CD14-positive monocyte (primary cell): ENCODE measurements at regions not wholly inside any gene's neighbourhood (a gene's known extent, or its start where the extent isn't known, plus 50 kb on each side); places are given as distances from the start of the nearest gene placed in this dataset.

ENCODE experiments used
- DNase-seq, 3 donors: peaks; one replicate each; pipeline ENCODE4 v3.0.0-alpha.2; 2011 to 2022
- H2AFZ ChIP-seq: 2 replicates; pipeline ENCODE4 v1.6.0; 2012; ENCODE audit warnings: mild to moderate bottlenecking, low read depth, low read length, inconsistent platforms; ENCODE audit not compliant: insufficient read depth, poor library complexity, severe bottlenecking
- H3K27ac ChIP-seq, 2 donors: 1 replicate in 1 of 2; 2 replicates in 1 of 2; pipeline ENCODE4 v1.5.1; 2012 to 2013; ENCODE audit warnings: low read length in 2 of 2, control low read depth in 1 of 2, inconsistent platforms in 1 of 2, low read depth in 1 of 2, mild to moderate bottlenecking in 1 of 2
- H3K27me3 ChIP-seq, 2 donors: one replicate each; pipeline versions ENCODE4 v1.6.0 to v1.6.1; 2011 to 2013; ENCODE audit warnings: low read length in 2 of 2; ENCODE audit not compliant: control insufficient read depth in 2 of 2, insufficient read depth in 2 of 2
- H3K36me3 ChIP-seq, 2 donors: replicated peaks in 1 of 2; 1 replicate in 1 of 2; 2 replicates in 1 of 2; pipeline versions ENCODE4 v1.5.1 to v1.6.1; 2012 to 2013; ENCODE audit warnings: low read length in 2 of 2, control low read depth in 1 of 2, inconsistent platforms in 1 of 2, mild to moderate bottlenecking in 1 of 2; ENCODE audit not compliant: insufficient read depth in 2 of 2, control insufficient read depth in 1 of 2
- H3K4me1 ChIP-seq, 2 donors: 1 replicate in 1 of 2; 2 replicates in 1 of 2; pipeline versions ENCODE4 v1.5.1 to v1.6.1; 2012 to 2013; ENCODE audit warnings: low read length in 2 of 2, control low read depth in 1 of 2, inconsistent platforms in 1 of 2, mild to moderate bottlenecking in 1 of 2, moderate library complexity in 1 of 2; ENCODE audit not compliant: insufficient read depth in 2 of 2, control insufficient read depth in 1 of 2
- H3K4me2 ChIP-seq: replicated peaks from 2 replicates; pipeline ENCODE3; 2012; ENCODE audit warnings: low read length, moderate library complexity, mild to moderate bottlenecking; ENCODE audit not compliant: poor library complexity, severe bottlenecking; ENCODE audit errors: extremely low read depth
- H3K4me3 ChIP-seq, 3 experiments: fragments of 200-600 bp in 1 of 3; sonication (generic) in 1 of 3; replicated peaks in 1 of 3; 1 replicate in 2 of 3; 2 replicates in 1 of 3; pipeline ENCODE4 v1.5.1; 2011 to 2013; ENCODE audit warnings: low read length in 3 of 3, mild to moderate bottlenecking in 3 of 3, control low read depth in 2 of 3, low read depth in 2 of 3, inconsistent platforms in 1 of 3, moderate library complexity in 1 of 3
- H3K79me2 ChIP-seq: 2 replicates; pipeline ENCODE4 v1.6.0; 2012; ENCODE audit warnings: mild to moderate bottlenecking, control low read depth, inconsistent platforms, low read length, moderate library complexity; ENCODE audit not compliant: insufficient read depth
- H3K9ac ChIP-seq: 2 replicates; pipeline ENCODE4 v1.6.0; 2017; ENCODE audit warnings: low read length, mild to moderate bottlenecking; ENCODE audit not compliant: insufficient read depth, poor library complexity, severe bottlenecking
- H3K9me3 ChIP-seq, 2 donors: replicated peaks in 1 of 2; 1 replicate in 1 of 2; 2 replicates in 1 of 2; pipeline versions ENCODE4 v1.5.1 to v1.6.1; 2012 to 2013; ENCODE audit warnings: low read length in 2 of 2, control low read depth in 1 of 2; ENCODE audit not compliant: control insufficient read depth in 1 of 2, insufficient read depth in 1 of 2
- H4K20me1 ChIP-seq: 2 replicates; pipeline ENCODE4 v1.6.0; 2012; ENCODE audit warnings: mild to moderate bottlenecking, low read length, control low read depth, moderate library complexity; ENCODE audit not compliant: insufficient read depth
- H3K27ac Mint-ChIP-seq, 7 donors: one replicate each; pipeline ENCODE4 v1.8.0; 2020; ENCODE audit warnings: mild to moderate bottlenecking in 7 of 7, mixed read lengths in 7 of 7, moderate library complexity in 6 of 7, inconsistent platforms in 2 of 7
- H3K27me3 Mint-ChIP-seq, 3 donors: one replicate each; pipeline ENCODE4 v1.8.0; 2021 to 2022; ENCODE audit warnings: low read depth in 3 of 3, mild to moderate bottlenecking in 3 of 3, mixed read lengths in 3 of 3, moderate library complexity in 3 of 3, inconsistent platforms in 1 of 3
- H3K36me3 Mint-ChIP-seq, 2 donors: one replicate each; pipeline ENCODE4 v1.8.0; 2020; ENCODE audit warnings: mixed read lengths in 2 of 2, inconsistent platforms in 1 of 2, mild to moderate bottlenecking in 1 of 2
- H3K4me1 Mint-ChIP-seq: one replicate; pipeline ENCODE4 v1.8.0; 2020; ENCODE audit warnings: mild to moderate bottlenecking, mixed read lengths
- H3K4me3 Mint-ChIP-seq, 2 donors: one replicate each; pipeline ENCODE4 v1.8.0; 2020; ENCODE audit warnings: mild to moderate bottlenecking in 2 of 2, mixed read lengths in 2 of 2, moderate library complexity in 1 of 2
- H3K9me3 Mint-ChIP-seq, 7 donors: one replicate each; pipeline ENCODE4 v1.8.0; 2020 to 2022; ENCODE audit warnings: mixed read lengths in 7 of 7, mild to moderate bottlenecking in 6 of 7, moderate library complexity in 6 of 7, inconsistent platforms in 2 of 7
- CTCF ChIP-seq: fragments of 200-600 bp; IDR thresholded peaks from one replicate; pipeline ENCODE4 v1.8.0; 2022; ENCODE audit warnings: antibody characterized with exemption, mild to moderate bottlenecking
- WGBS: methylation state at CpG from one replicate; pipeline ENCODE4 v1.1.5; 2013; ENCODE audit warnings: missing lambda C conversion rate; ENCODE audit not compliant: insufficient coverage; 5-methylcytosine and 5-hydroxymethylcytosine counted together
- intact Hi-C, 2 donors: fragments of 100-400 bp; cut with micrococcal nuclease; formaldehyde crosslinking; loops; one replicate each; pipeline versions ENCODE4 v1.15.0 to v1.15.1; 2023

- H3K9ac ChIP-seq = no peak overlapping the region
- H3K4me3 ChIP-seq = no peak overlapping the region
- peaks cover 21% of the 10 kb centered on the region for H3K4me1 Mint-ChIP-seq
- no peaks in the 10 kb centered on the region for H4K20me1 ChIP-seq
- no peak for DNase-seq
- no peaks in the 10 kb centered on the region for H3K9me3 ChIP-seq
- no peak overlapping the region for H3K27ac ChIP-seq
- H3K27ac Mint-ChIP-seq = no peak overlapping the region
- no peak overlapping the region for H2AFZ ChIP-seq
- TF ChIP-seq CTCF = no peak
- peaks cover 0 to 10% (median 3%) of the 10 kb centered on the region in 7 donors for H3K9me3 Mint-ChIP-seq
- peaks cover 3 to 6% of the 10 kb centered on the region in 2 donors for H3K4me1 ChIP-seq
- no CpG with 5 or more reads among the region's 2 CpGs for WGBS
- no peaks in the 10 kb centered on the region for H3K79me2 ChIP-seq
- intact Hi-C loops = no loop called here
- no peaks in the 10 kb centered on the region for H3K27me3 ChIP-seq
- H3K36me3 ChIP-seq = no peaks in the 10 kb centered on the region
- H3K4me3 Mint-ChIP-seq = no peak overlapping the region
- no peaks in the 10 kb centered on the region for H3K27me3 Mint-ChIP-seq
- no peaks in the 10 kb centered on the region for H3K36me3 Mint-ChIP-seq
- H3K4me2 ChIP-seq = no peak overlapping the region
Measured at GRCh38 chrX:148271263-148271662, 229.2 kb upstream of the AFF2 start.

- Histone ChIP-seq H3K9ac (no peak overlapping the region), H3K9me3 (no peaks in the 10 kb centered on the region), H3K4me3 (no peak overlapping the region), H3K36me3 (no peaks in the 10 kb centered on the region), H2AFZ (no peak overlapping the region), H3K79me2 (no peaks in the 10 kb centered on the region), H3K4me2 (no peak overlapping the region), H3K27ac (no peak overlapping the region), H3K27me3 (no peaks in the 10 kb centered on the region), H4K20me1 (no peaks in the 10 kb centered on the region), H3K4me1 (peaks cover 23 to 32% of the 10 kb centered on the region in 2 donors)
- TF ChIP-seq CTCF = no peak
- intact Hi-C loops = no loop called here
- Mint-ChIP-seq H3K9me3 (peaks cover 2 to 5% (median 4%) of the 10 kb centered on the region in 7 donors), H3K4me3 (no peak overlapping the region), H3K27ac (no peak overlapping the region), H3K36me3 (no peaks in the 10 kb centered on the region), H3K4me1 (peaks cover 45% of the 10 kb centered on the region), H3K27me3 (no peaks in the 10 kb centered on the region)
- no peak for DNase-seq
- 100% methylated on average over 1 of the region's 1 CpG for WGBS
Measured at GRCh38 chrX:148281920-148282319, 218.5 kb upstream of the AFF2 start.
